ENCODE measurements at regions not wholly inside any gene's neighbourhood (a gene's known extent, or its start where the extent isn't known, plus 50 kb on each side); places are given as distances from the start of the nearest gene placed in this dataset.

DNA sequence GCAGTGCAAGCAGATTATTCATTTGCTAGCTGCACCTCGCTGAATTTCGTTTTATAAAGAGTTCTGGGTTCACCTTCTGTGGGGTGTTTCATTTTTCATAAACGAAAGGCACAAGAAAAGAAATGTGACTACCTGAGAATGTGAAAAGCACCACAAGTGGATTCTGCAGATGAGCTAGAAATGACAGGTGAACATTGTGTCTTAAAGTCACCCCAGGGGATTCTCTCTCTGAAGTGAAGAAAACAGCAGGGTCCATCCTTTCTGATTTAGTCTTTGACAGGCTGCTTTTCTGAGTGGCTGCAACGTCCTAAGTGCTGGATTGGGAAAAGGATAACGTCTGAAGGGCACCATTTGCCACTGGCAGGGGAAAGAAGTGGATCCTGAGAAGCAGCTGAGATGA is 469.3 kb downstream of the SPATA31D1 start:
- TF ChIP-seq, protein P1, sequence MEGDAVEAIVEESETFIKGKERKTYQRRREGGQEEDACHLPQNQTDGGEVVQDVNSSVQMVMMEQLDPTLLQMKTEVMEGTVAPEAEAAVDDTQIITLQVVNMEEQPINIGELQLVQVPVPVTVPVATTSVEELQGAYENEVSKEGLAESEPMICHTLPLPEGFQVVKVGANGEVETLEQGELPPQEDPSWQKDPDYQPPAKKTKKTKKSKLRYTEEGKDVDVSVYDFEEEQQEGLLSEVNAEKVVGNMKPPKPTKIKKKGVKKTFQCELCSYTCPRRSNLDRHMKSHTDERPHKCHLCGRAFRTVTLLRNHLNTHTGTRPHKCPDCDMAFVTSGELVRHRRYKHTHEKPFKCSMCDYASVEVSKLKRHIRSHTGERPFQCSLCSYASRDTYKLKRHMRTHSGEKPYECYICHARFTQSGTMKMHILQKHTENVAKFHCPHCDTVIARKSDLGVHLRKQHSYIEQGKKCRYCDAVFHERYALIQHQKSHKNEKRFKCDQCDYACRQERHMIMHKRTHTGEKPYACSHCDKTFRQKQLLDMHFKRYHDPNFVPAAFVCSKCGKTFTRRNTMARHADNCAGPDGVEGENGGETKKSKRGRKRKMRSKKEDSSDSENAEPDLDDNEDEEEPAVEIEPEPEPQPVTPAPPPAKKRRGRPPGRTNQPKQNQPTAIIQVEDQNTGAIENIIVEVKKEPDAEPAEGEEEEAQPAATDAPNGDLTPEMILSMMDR (IDR thresholded peaks at IDR 0.05), result no peak
- TF ChIP-seq POLR2A (IDR thresholded peaks at IDR 0.05), result no peak
